Endodermal cell (in vitro differentiated cells): ENCODE measurements at regions not wholly inside any gene's neighbourhood (a gene's known extent, or its start where the extent isn't known, plus 50 kb on each side); places are given as distances from the start of the nearest gene placed in this dataset.
A peak's percentile ranks its signal among the peaks of the same experiment; 100 is the strongest.

Source experiments
- DNase-seq: peaks from one replicate; pipeline ENCODE4 v3.0.0-alpha.2; 2017
- H3K27ac ChIP-seq: 2 replicates; pipeline ENCODE4 v1.5.1; 2013; ENCODE audit warnings: mild to moderate bottlenecking, low read depth, low read length, moderate library complexity
- H3K27me3 ChIP-seq: 2 replicates; pipeline ENCODE4 v1.6.1; 2013; ENCODE audit warnings: mild to moderate bottlenecking, low read length, moderate library complexity; ENCODE audit not compliant: insufficient read depth, control insufficient read depth, poor library complexity, severe bottlenecking
- H3K36me3 ChIP-seq: 2 replicates; pipeline ENCODE4 v1.7.0; 2013; ENCODE audit warnings: mild to moderate bottlenecking, low read length, moderate library complexity; ENCODE audit not compliant: control insufficient read depth, insufficient read depth
- H3K4me1 ChIP-seq: one replicate; pipeline ENCODE4 v1.7.0; 2013; ENCODE audit warnings: low read length; ENCODE audit not compliant: control insufficient read depth, insufficient read depth
- H3K4me3 ChIP-seq: 2 replicates; pipeline ENCODE4 v1.5.1; 2013; ENCODE audit warnings: mild to moderate bottlenecking, low read length, moderate library complexity
- H3K9ac ChIP-seq: 2 replicates; pipeline ENCODE4 v1.6.1; 2013; ENCODE audit warnings: mild to moderate bottlenecking, low read length, moderate library complexity; ENCODE audit not compliant: poor library complexity, severe bottlenecking; ENCODE audit errors: extremely low read depth
- H3K9me3 ChIP-seq: 2 replicates; pipeline ENCODE4 v1.6.1; 2013; ENCODE audit warnings: mild to moderate bottlenecking, low read length, moderate library complexity; ENCODE audit not compliant: control insufficient read depth
- H3K27ac Mint-ChIP-seq: 2 replicates; pipeline ENCODE4 v1.8.0; 2020; ENCODE audit warnings: mixed read lengths
- H3K27me3 Mint-ChIP-seq: 2 replicates; pipeline ENCODE4 v1.8.0; 2021; ENCODE audit warnings: mild to moderate bottlenecking, mixed read lengths; ENCODE audit not compliant: insufficient read depth
- H3K36me3 Mint-ChIP-seq: 2 replicates; pipeline ENCODE4 v1.8.0; 2020; ENCODE audit warnings: low read depth, mixed read lengths
- H3K4me1 Mint-ChIP-seq: 2 replicates; pipeline ENCODE4 v1.8.0; 2020; ENCODE audit warnings: mixed read lengths
- H3K4me3 Mint-ChIP-seq: 2 replicates; pipeline ENCODE4 v1.8.0; 2020; ENCODE audit warnings: mild to moderate bottlenecking, moderate library complexity, mixed read lengths
- H3K9me3 Mint-ChIP-seq: 2 replicates; pipeline ENCODE4 v1.8.0; 2020; ENCODE audit warnings: mild to moderate bottlenecking, mixed read lengths
- WGBS, 2 experiments: methylation state at CpG; one replicate each; pipeline versions ENCODE4 v1.1.5 to v1.1.7; 2013; ENCODE audit warnings: missing lambda C conversion rate in 2 of 2, mixed read lengths in 1 of 2; ENCODE audit not compliant: insufficient coverage in 1 of 2, insufficient read length in 1 of 2; 5-methylcytosine and 5-hydroxymethylcytosine counted together
- TF ChIP-seq, protein P1 (sequence below): fragments of 200-600 bp; sonication (generic); conservative IDR thresholded peaks from 2 replicates; pipeline ENCODE4 v1.5.0; 2021; ENCODE audit warnings: antibody characterized with exemption, mild to moderate bottlenecking

DNA sequence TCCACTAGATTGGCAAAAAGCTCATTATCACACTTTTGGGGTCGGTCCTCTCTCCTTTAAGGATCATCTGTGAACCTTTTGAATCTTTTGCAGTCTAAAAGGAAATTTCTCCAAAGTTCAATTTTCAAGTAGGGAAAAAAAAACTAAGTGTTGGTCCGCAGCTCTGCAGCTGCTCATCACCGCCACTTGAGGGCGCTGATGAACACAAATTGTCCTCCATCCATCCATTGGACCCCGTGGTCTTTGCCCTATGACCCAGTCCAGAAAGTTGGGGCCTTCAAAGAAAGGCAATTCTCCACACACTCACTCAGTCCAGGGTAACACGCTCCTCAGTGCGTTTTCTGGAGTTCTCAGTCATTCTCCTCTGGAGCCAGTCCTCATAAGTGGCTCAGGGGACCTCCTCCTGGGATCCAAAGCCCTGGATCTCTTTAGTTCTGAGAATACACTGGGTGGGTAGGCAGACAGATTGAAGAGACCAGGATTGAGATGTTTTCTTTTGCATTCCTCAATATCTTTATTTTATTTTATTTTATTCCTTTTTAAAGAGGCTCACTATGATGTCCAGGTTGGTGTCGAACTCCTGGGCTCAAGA is 63.6 kb upstream of the SLC28A3 start:
- Histone ChIP-seq H3K4me1 (no peaks in the 10 kb centered on the region), H3K27ac (no peak overlapping the region), H3K4me3 (no peak overlapping the region), H3K9me3 (peaks cover 8% of the 10 kb centered on the region), H3K36me3 (no peaks in the 10 kb centered on the region), H3K27me3 (no peaks in the 10 kb centered on the region), H3K9ac (no peak overlapping the region)
- Mint-ChIP-seq H3K27me3 (no peaks in the 10 kb centered on the region), H3K4me1 (no peaks in the 10 kb centered on the region), H3K36me3 (no peaks in the 10 kb centered on the region), H3K4me3 (no peak overlapping the region), H3K9me3 (peaks cover 25% of the 10 kb centered on the region), H3K27ac (no peak overlapping the region)
- peak; percentile 71 for DNase-seq
- TF ChIP-seq, protein P1, sequence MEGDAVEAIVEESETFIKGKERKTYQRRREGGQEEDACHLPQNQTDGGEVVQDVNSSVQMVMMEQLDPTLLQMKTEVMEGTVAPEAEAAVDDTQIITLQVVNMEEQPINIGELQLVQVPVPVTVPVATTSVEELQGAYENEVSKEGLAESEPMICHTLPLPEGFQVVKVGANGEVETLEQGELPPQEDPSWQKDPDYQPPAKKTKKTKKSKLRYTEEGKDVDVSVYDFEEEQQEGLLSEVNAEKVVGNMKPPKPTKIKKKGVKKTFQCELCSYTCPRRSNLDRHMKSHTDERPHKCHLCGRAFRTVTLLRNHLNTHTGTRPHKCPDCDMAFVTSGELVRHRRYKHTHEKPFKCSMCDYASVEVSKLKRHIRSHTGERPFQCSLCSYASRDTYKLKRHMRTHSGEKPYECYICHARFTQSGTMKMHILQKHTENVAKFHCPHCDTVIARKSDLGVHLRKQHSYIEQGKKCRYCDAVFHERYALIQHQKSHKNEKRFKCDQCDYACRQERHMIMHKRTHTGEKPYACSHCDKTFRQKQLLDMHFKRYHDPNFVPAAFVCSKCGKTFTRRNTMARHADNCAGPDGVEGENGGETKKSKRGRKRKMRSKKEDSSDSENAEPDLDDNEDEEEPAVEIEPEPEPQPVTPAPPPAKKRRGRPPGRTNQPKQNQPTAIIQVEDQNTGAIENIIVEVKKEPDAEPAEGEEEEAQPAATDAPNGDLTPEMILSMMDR: peak; percentile 91
- WGBS, 2 experiments: 44 to 50% methylated on average over 7 to 8 of the region's 8 CpGs

DNA sequence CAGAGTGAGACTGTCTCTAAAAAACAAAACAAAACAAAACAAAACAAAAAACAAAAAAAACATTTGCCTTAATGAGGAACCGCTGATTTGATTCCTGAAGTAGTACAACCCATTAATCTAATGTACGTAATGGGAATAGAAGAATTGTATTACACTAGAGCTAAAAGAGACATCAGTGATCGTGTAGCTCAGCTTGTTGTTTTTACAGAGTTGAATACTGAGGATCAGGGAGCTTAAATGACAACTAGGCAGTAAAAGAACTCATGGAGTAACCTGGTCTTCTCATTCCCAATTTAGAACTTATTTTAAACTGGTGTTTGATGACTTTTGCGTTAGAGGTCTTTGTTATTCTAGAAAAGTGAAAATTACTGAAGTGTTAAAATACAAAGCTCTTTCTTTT is 65.1 kb upstream of the SLC28A3 start:
- DNase-seq: no peak
- Histone ChIP-seq H3K9me3 (no peaks in the 10 kb centered on the region), H3K36me3 (no peaks in the 10 kb centered on the region), H3K4me3 (no peak overlapping the region), H3K27me3 (no peaks in the 10 kb centered on the region), H3K9ac (no peak overlapping the region), H3K4me1 (no peaks in the 10 kb centered on the region), H3K27ac (no peak overlapping the region)
- TF ChIP-seq, protein P1: no peak
- Mint-ChIP-seq H3K4me1 (no peaks in the 10 kb centered on the region), H3K36me3 (peaks cover 1% of the 10 kb centered on the region), H3K9me3 (peaks cover 28% of the 10 kb centered on the region), H3K27ac (no peak overlapping the region), H3K27me3 (no peaks in the 10 kb centered on the region), H3K4me3 (no peak overlapping the region)
- WGBS, 2 experiments: 92 to 100% methylated on average over 3 to 4 of the region's 4 CpGs

DNA sequence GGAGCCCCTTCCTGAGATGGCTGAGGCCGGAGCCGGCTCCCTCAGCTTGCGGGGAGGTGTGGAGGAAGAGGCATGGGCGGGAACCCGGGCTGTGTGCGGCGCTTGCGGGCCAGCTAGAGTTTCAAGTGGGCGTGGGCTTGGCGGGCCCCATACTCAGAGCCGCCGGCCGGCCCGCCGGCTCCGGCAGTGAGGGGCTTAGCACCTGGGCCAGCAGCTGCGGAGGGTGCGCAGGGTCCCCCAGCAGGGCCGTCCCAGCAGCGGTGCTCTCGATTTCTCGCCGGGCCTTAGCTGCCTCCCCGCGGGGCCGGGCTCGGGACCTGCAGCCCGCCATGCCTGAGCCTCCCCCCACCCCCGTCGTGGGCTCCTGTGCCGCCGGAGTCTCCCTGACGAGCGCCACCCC is 67.9 kb upstream of the SLC28A3 start:
- Histone ChIP-seq H3K36me3 (no peaks in the 10 kb centered on the region), H3K4me3 (no peak overlapping the region), H3K4me1 (no peaks in the 10 kb centered on the region), H3K9ac (no peak overlapping the region), H3K9me3 (no peaks in the 10 kb centered on the region), H3K27me3 (no peaks in the 10 kb centered on the region), H3K27ac (no peak overlapping the region)
- Mint-ChIP-seq H3K4me3 (no peak overlapping the region), H3K9me3 (peaks cover 28% of the 10 kb centered on the region), H3K27me3 (no peaks in the 10 kb centered on the region), H3K27ac (no peak overlapping the region), H3K4me1 (no peaks in the 10 kb centered on the region), H3K36me3 (peaks cover 1% of the 10 kb centered on the region)
- TF ChIP-seq, protein P1: no peak
- no peak for DNase-seq
- 96 to 99% methylated on average over 12 to 34 of the region's 34 CpGs for WGBS, 2 experiments
